ENCODE measurements at regions not wholly inside any gene's neighbourhood (a gene's known extent, or its start where the extent isn't known, plus 50 kb on each side); places are given as distances from the start of the nearest gene placed in this dataset.

- TF ChIP-seq TCF4 (CRISPR knock-in tag; IDR thresholded peaks at IDR 0.05; ENCODE audit: borderline replicate concordance) (no peak), GLIS3 (CRISPR knock-in tag; IDR thresholded peaks at IDR 0.05) (no peak), PATZ1 (CRISPR knock-in tag; IDR thresholded peaks at IDR 0.05; ENCODE audit: borderline replicate concordance) (no peak), OSR1 (CRISPR knock-in tag; IDR thresholded peaks at IDR 0.05) (no peak), ISL1 (CRISPR knock-in tag; IDR thresholded peaks at IDR 0.05) (no peak), TSHZ2 (CRISPR knock-in tag; IDR thresholded peaks at IDR 0.05) (no peak), ZNF70 (CRISPR knock-in tag; IDR thresholded peaks at IDR 0.05) (no peak), ZFP3 (CRISPR knock-in tag; IDR thresholded peaks at IDR 0.05) (no peak), CSRNP3 (CRISPR knock-in tag; IDR thresholded peaks at IDR 0.05) (no peak), ZFP30 (CRISPR knock-in tag; IDR thresholded peaks at IDR 0.05) (no peak), ARNTL (CRISPR knock-in tag; IDR thresholded peaks at IDR 0.05; ENCODE audit: borderline replicate concordance, low read depth) (no peak), CSDC2 (CRISPR knock-in tag; IDR thresholded peaks at IDR 0.05) (no peak)
These were observed 52.1 kb upstream of the IL12A start for GRCh38 chr3:159936541-159936940.

GRCh38 chr3:159937561-159938166 is 51.0 kb upstream of the IL12A start:
- TF ChIP-seq POU6F1 (CRISPR knock-in tag; IDR thresholded peaks at IDR 0.05; ENCODE audit: borderline replicate concordance, low read depth) (no peak), BACH2 (CRISPR knock-in tag; IDR thresholded peaks at IDR 0.05; ENCODE audit: borderline replicate concordance) (no peak), CSRNP3 (CRISPR knock-in tag; IDR thresholded peaks at IDR 0.05) (no peak), ESRRG (CRISPR knock-in tag; IDR thresholded peaks at IDR 0.05) (no peak), GLIS3 (CRISPR knock-in tag; IDR thresholded peaks at IDR 0.05) (no peak), ZFP3 (CRISPR knock-in tag; IDR thresholded peaks at IDR 0.05) (no peak)

More at GRCh38 chr3:159936541-159936940, 52.1 kb upstream of the IL12A start:
- ATAC-seq, result peak; percentile 41; the same call in 2 of the 3 replicates

GRCh38 chr3:159938714-159939113 is 49.9 kb upstream of the IL12A start:
- ATAC-seq, result no peak
- TF ChIP-seq ZNF70 (CRISPR knock-in tag; IDR thresholded peaks at IDR 0.05), result no peak
- TF ChIP-seq ESRRG (CRISPR knock-in tag; IDR thresholded peaks at IDR 0.05), result no peak
- no peak for TF ChIP-seq RARB (CRISPR knock-in tag; IDR thresholded peaks at IDR 0.05)
- TF ChIP-seq ARNTL (CRISPR knock-in tag; IDR thresholded peaks at IDR 0.05; ENCODE audit: borderline replicate concordance, low read depth), result no peak
- TF ChIP-seq TOX (CRISPR knock-in tag; IDR thresholded peaks at IDR 0.05; ENCODE audit: borderline replicate concordance), result no peak
- no peak for TF ChIP-seq CREB5 (CRISPR knock-in tag; IDR thresholded peaks at IDR 0.05; ENCODE audit: low read depth)
- no peak for TF ChIP-seq TCF4 (CRISPR knock-in tag; IDR thresholded peaks at IDR 0.05; ENCODE audit: borderline replicate concordance)
- no peak for TF ChIP-seq PATZ1 (CRISPR knock-in tag; IDR thresholded peaks at IDR 0.05; ENCODE audit: borderline replicate concordance)
- no peak for TF ChIP-seq GLIS3 (CRISPR knock-in tag; IDR thresholded peaks at IDR 0.05)
- TF ChIP-seq POU6F1 (CRISPR knock-in tag; IDR thresholded peaks at IDR 0.05; ENCODE audit: borderline replicate concordance, low read depth), result no peak
- no peak for TF ChIP-seq CSRNP3 (CRISPR knock-in tag; IDR thresholded peaks at IDR 0.05)
- no peak for TF ChIP-seq ZNF8 (CRISPR knock-in tag; IDR thresholded peaks at IDR 0.05)
- no peak for TF ChIP-seq CSDC2 (CRISPR knock-in tag; IDR thresholded peaks at IDR 0.05)

More at GRCh38 chr3:159937561-159938166, 51.0 kb upstream of the IL12A start:
- ATAC-seq, result no peak

Measured in SK-N-SH treated with all-trans-retinoic acid at 6 μM for 48 hours (cell line).